Esophagus muscularis mucosa (tissue), 4 donors: ENCODE measurements at regions not wholly inside any gene's neighbourhood (a gene's known extent, or its start where the extent isn't known, plus 50 kb on each side); places are given as distances from the start of the nearest gene placed in this dataset.

Experiments
- DNase-seq: peaks from one replicate; pipeline ENCODE4 v3.0.0-alpha.2; 2017; ENCODE audit errors: extremely low spot score
- H3K27ac ChIP-seq, 4 donors: fragments of 200-600 bp; sonication (generic); replicated peaks in 1 of 4; 1 replicate in 3 of 4; 2 replicates in 1 of 4; pipeline ENCODE4 v1.5.1; 2016 to 2019; ENCODE audit warnings: mild to moderate bottlenecking in 1 of 4
- H3K27me3 ChIP-seq, 4 donors: fragments of 200-600 bp; sonication (generic); one replicate each; pipeline versions ENCODE4 v1.5.1 to v1.6.0; 2016 to 2019
- H3K36me3 ChIP-seq, 4 donors: fragments of 200-600 bp; sonication (generic); one replicate each; pipeline ENCODE4 v1.5.1; 2016 to 2019
- H3K4me1 ChIP-seq, 4 donors: fragments of 200-600 bp; sonication (generic); one replicate each; pipeline ENCODE4 v1.5.1; 2016 to 2019
- H3K4me3 ChIP-seq, 4 donors: fragments of 200-600 bp; sonication (generic); 1 replicate in 2 of 4; 2 replicates in 2 of 4; pipeline ENCODE4 v1.5.1; 2016 to 2019; ENCODE audit warnings: mild to moderate bottlenecking in 4 of 4, moderate library complexity in 1 of 4
- H3K9me3 ChIP-seq, 4 donors: fragments of 200-600 bp; sonication (generic); 1 replicate in 3 of 4; 2 replicates in 1 of 4; pipeline ENCODE4 v1.5.1; 2016 to 2019
- CTCF ChIP-seq, 3 experiments: fragments of 200-600 bp in 2 of 3; fragments of 450-650 bp in 1 of 3; sonication (generic) in 2 of 3; IDR thresholded peaks; one replicate each; pipeline ENCODE4 v1.5.1; 2017 to 2019; ENCODE audit warnings: antibody characterized with exemption in 3 of 3, mild to moderate bottlenecking in 2 of 3, moderate library complexity in 1 of 3
- EP300 ChIP-seq: sonication (generic); formaldehyde crosslinking; IDR thresholded peaks from one replicate; pipeline ENCODE4 v1.6.1; 2017; ENCODE audit warnings: antibody characterized with exemption
- POLR2A ChIP-seq: fragments of 450-650 bp; IDR thresholded peaks from one replicate; pipeline ENCODE4 v1.6.1; 2017; ENCODE audit warnings: antibody characterized with exemption, moderate library complexity, mild to moderate bottlenecking, low read depth
- POLR2AphosphoS5 ChIP-seq, 2 donors: sonication (generic); formaldehyde crosslinking; IDR thresholded peaks; one replicate each; pipeline ENCODE4 v1.6.1; 2017; ENCODE audit warnings: antibody characterized with exemption in 2 of 2
- WGBS: methylation state at CpG from one replicate; pipeline ENCODE4 v1.1.5; 2018; 5-methylcytosine and 5-hydroxymethylcytosine counted together
- intact Hi-C: fragments of 100-400 bp; cut with DNase I; formaldehyde crosslinking; loops from one replicate; pipeline ENCODE4 v1.15.1; 2023

GRCh38 chr19:23505738-23506137 is 110.5 kb upstream of the ZNF91 start:
- DNase-seq = no peak
- WGBS = 21% methylated on average over 1 of the region's 1 CpG
- no peak overlapping the region for H3K4me3 ChIP-seq
- no peaks in the 10 kb centered on the region for H3K9me3 ChIP-seq
- TF ChIP-seq POLR2A = no peak
- TF ChIP-seq CTCF (IDR thresholded peaks at IDR 0.05) = no peak
- no peak for TF ChIP-seq EP300
- TF ChIP-seq POLR2AphosphoS5 (IDR thresholded peaks at IDR 0.05) = no peak
- H3K36me3 ChIP-seq = no peaks in the 10 kb centered on the region
- no peak overlapping the region for H3K27ac ChIP-seq
- no peaks in the 10 kb centered on the region for H3K4me1 ChIP-seq
- no peaks in the 10 kb centered on the region for H3K27me3 ChIP-seq
- intact Hi-C loops = no loop called here

- TF ChIP-seq POLR2AphosphoS5 (IDR thresholded peaks at IDR 0.05) (no peak), EP300 (no peak), POLR2A (no peak), CTCF (IDR thresholded peaks at IDR 0.05) (no peak)
- Histone ChIP-seq H3K9me3 (no peaks in the 10 kb centered on the region), H3K4me3 (no peak overlapping the region), H3K36me3 (no peaks in the 10 kb centered on the region), H3K27me3 (no peaks in the 10 kb centered on the region), H3K4me1 (no peaks in the 10 kb centered on the region), H3K27ac (no peak overlapping the region)
- DNase-seq = no peak
- intact Hi-C loops = no loop called here
- 48% methylated on average over 5 of the region's 5 CpGs for WGBS
Observed at GRCh38 chr19:23482829-23483228, 87.6 kb upstream of the ZNF91 start.

- Histone ChIP-seq H3K27me3 (no peaks in the 10 kb centered on the region), H3K4me1 (no peaks in the 10 kb centered on the region), H3K4me3 (no peak overlapping the region), H3K9me3 (no peaks in the 10 kb centered on the region), H3K36me3 (no peaks in the 10 kb centered on the region), H3K27ac (no peak overlapping the region)
- DNase-seq = no peak
- WGBS = 22% methylated on average over 2 of the region's 2 CpGs
- TF ChIP-seq EP300 (no peak), CTCF (IDR thresholded peaks at IDR 0.05) (no peak), POLR2A (no peak), POLR2AphosphoS5 (IDR thresholded peaks at IDR 0.05) (no peak)
- intact Hi-C loops = no loop called here
Observed at GRCh38 chr19:23481043-23481442, 85.8 kb upstream of the ZNF91 start.

GRCh38 chr19:23475477-23475876 is 80.2 kb upstream of the ZNF91 start:
- Histone ChIP-seq H3K9me3 (no peaks in the 10 kb centered on the region), H3K4me3 (no peak overlapping the region), H3K36me3 (no peaks in the 10 kb centered on the region), H3K4me1 (peaks cover 0 to 8% (median 5%) of the 10 kb centered on the region in 4 donors), H3K27ac (no peak overlapping the region), H3K27me3 (peaks cover 0 to 34% (median 0%) of the 10 kb centered on the region in 4 donors)
- WGBS = 37% methylated on average over 2 of the region's 2 CpGs
- intact Hi-C loops = no loop called here
- TF ChIP-seq POLR2AphosphoS5 (IDR thresholded peaks at IDR 0.05) = no peak
- no peak for TF ChIP-seq EP300
- TF ChIP-seq POLR2A = no peak
- no peak for TF ChIP-seq CTCF (IDR thresholded peaks at IDR 0.05)
- no peak for DNase-seq

GRCh38 chr19:23474761-23475160 is 79.5 kb upstream of the ZNF91 start:
- Histone ChIP-seq H3K9me3 (no peaks in the 10 kb centered on the region), H3K27ac (no peak overlapping the region), H3K4me1 (peaks cover 0 to 8% (median 5%) of the 10 kb centered on the region in 4 donors), H3K36me3 (no peaks in the 10 kb centered on the region), H3K27me3 (peaks cover 0 to 39% (median 0%) of the 10 kb centered on the region in 4 donors), H3K4me3 (no peak overlapping the region)
- DNase-seq = no peak
- intact Hi-C loops = no loop called here
- TF ChIP-seq EP300 = no peak
- TF ChIP-seq POLR2AphosphoS5 (IDR thresholded peaks at IDR 0.05) = no peak
- no peak for TF ChIP-seq CTCF (IDR thresholded peaks at IDR 0.05)
- no peak for TF ChIP-seq POLR2A
